ENCODE measurements at regions not wholly inside any gene's neighbourhood (a gene's known extent, or its start where the extent isn't known, plus 50 kb on each side); places are given as distances from the start of the nearest gene placed in this dataset.

GRCh38 chr3:6736836-6737629 is 123.9 kb upstream of the GRM7 start:
- TF ChIP-seq CTCF (IDR thresholded peaks at IDR 0.05) (no peak), POLR2A (IDR thresholded peaks at IDR 0.05) (no peak)
